Bronchial epithelial cell (primary cell): ENCODE measurements at regions not wholly inside any gene's neighbourhood (a gene's known extent, or its start where the extent isn't known, plus 50 kb on each side); places are given as distances from the start of the nearest gene placed in this dataset.

Source experiments
- DNase-seq: peaks from one replicate; pipeline ENCODE4 v3.0.0-alpha.2; 2010; ENCODE audit warnings: low read depth
- FAIRE-seq: peaks from 2 replicates; lab custom pipeline; 2011; peaks lifted over from hg19 to GRCh38; lab: Jason Lieb, UNC
- H3K27me3 ChIP-seq: 2 replicates; pipeline ENCODE4 v1.5.1; 2011; ENCODE audit warnings: low read length; ENCODE audit not compliant: control insufficient read depth, insufficient read depth
- H3K36me3 ChIP-seq: 2 replicates; pipeline ENCODE4 v1.5.1; 2011; ENCODE audit warnings: low read length; ENCODE audit not compliant: control insufficient read depth, insufficient read depth
- H3K4me3 ChIP-seq: 2 replicates; pipeline ENCODE4 v1.5.1; 2011; ENCODE audit warnings: mild to moderate bottlenecking, low read depth, low read length, control low read depth
- TF ChIP-seq, protein P1 (sequence below): IDR thresholded peaks from 2 replicates; pipeline ENCODE4 v1.5.1; 2011; ENCODE audit warnings: mild to moderate bottlenecking, moderate library complexity, low read length, control low read depth, inconsistent platforms; ENCODE audit not compliant: insufficient read depth, severe bottlenecking

DNA sequence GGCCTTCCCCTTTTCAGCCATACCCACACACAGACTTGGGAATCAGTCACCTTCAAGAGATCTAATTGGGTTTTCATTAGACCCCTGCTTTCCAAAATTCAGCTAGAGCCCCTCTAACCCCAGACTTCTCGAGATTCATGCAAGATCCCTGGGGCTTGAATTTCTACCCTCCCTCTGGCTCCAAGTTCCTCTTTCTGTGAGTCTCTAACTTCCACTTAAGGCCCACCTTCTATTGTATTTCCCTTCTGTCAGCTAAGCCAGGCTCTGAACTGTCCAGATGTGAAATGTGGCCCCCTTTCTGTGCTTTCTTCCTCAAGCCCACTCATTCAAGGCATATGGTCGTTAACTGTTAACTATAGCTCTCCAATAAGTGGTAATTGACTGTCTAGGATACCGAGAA lies 132.2 kb downstream of the ZNF365 start:
- DNase-seq (no peak), FAIRE-seq (no peak)
- no peak overlapping the region for H3K4me3 ChIP-seq
- H3K27me3 ChIP-seq, result no peaks in the 10 kb centered on the region
- TF ChIP-seq, protein P1, sequence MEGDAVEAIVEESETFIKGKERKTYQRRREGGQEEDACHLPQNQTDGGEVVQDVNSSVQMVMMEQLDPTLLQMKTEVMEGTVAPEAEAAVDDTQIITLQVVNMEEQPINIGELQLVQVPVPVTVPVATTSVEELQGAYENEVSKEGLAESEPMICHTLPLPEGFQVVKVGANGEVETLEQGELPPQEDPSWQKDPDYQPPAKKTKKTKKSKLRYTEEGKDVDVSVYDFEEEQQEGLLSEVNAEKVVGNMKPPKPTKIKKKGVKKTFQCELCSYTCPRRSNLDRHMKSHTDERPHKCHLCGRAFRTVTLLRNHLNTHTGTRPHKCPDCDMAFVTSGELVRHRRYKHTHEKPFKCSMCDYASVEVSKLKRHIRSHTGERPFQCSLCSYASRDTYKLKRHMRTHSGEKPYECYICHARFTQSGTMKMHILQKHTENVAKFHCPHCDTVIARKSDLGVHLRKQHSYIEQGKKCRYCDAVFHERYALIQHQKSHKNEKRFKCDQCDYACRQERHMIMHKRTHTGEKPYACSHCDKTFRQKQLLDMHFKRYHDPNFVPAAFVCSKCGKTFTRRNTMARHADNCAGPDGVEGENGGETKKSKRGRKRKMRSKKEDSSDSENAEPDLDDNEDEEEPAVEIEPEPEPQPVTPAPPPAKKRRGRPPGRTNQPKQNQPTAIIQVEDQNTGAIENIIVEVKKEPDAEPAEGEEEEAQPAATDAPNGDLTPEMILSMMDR, result no peak
- H3K36me3 ChIP-seq, result no peaks in the 10 kb centered on the region

DNA sequence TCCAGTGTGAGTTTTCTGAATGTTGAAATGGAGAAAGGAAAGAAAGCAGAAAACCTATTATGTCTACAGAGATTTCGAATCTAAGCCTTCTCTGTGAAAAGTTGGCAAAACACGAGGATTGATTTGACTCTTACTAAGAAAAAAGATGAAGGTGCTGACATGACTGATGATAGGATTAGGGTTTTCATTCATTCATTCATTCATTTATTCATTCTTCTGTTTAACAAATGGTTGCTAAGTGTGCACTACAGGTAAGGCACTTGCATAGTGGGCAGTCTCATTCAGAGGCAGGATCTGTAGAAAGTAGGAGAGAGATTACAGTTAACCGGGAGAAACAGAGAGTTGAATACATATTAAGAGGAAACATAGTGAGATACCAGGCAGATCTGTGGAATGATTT lies 137.1 kb downstream of the ZNF365 start:
- H3K4me3 ChIP-seq, result no peak overlapping the region
- TF ChIP-seq, protein P1, result no peak
- no peak for FAIRE-seq

DNA sequence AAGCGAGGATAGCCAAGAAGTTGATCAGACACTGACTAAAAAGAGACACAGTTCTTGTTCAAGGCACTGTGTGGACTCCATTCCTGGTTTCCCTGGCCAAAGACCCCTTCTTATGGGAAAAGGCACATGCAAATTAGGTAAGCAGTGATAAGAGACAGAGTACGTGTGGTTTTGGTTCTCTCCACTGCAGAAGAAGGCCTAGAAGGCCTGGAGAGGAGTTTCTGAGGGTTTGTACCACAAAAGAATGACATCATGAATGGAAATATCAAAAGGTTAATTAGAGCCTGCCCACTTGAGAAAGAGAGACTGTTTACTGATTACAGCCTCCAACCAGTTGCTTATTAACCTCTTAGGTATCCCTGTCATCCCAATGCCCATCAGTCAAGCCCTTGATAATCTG lies 137.5 kb downstream of the ZNF365 start:
- FAIRE-seq (no peak), DNase-seq (no peak)
- H3K27me3 ChIP-seq, result no peaks in the 10 kb centered on the region
- TF ChIP-seq, protein P1, result no peak
- H3K4me3 ChIP-seq, result no peak overlapping the region
- no peaks in the 10 kb centered on the region for H3K36me3 ChIP-seq

More for the DNA sequence above, 137.1 kb downstream of the ZNF365 start:
- Histone ChIP-seq H3K36me3 (no peaks in the 10 kb centered on the region), H3K27me3 (no peaks in the 10 kb centered on the region)
- no peak for DNase-seq

DNA sequence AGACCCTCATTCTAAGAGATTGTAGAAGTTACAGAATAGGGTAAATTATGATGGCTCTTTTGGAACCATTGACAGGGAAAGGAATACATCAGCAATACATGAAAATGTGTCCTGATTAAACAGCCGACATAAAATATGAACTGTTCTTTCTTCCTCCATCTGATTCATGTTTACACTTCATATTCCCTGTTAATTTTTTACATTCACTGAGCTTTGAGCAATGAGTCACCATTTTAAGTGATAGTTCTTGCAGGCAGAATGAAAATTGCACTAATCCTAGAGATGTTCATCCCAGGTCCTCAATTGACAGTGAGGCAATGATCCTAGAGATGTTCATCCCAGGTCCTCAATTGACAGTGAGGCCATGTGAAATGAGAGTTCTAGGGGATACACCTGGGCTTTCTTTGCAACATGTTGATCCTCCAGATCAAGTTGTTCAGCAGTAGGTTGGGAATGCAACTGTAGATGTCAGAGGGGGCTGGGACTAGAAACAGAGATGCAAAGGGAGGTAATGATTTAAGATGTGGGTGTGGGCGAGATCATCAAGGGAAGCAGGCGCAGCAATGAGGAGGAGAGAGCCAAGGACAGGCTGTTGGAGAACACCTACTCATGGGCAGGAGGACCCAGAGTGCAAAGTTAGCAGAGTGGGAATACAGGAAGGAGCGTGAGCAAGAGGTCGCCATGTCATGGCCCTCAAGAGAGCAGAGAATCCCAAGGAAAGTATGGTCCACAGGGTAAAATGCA lies 138.7 kb downstream of the ZNF365 start:
- Histone ChIP-seq H3K27me3 (no peaks in the 10 kb centered on the region), H3K4me3 (no peak overlapping the region), H3K36me3 (no peaks in the 10 kb centered on the region)
- FAIRE-seq (no peak), DNase-seq (peak; percentile 81)
- TF ChIP-seq, protein P1, result no peak

DNA sequence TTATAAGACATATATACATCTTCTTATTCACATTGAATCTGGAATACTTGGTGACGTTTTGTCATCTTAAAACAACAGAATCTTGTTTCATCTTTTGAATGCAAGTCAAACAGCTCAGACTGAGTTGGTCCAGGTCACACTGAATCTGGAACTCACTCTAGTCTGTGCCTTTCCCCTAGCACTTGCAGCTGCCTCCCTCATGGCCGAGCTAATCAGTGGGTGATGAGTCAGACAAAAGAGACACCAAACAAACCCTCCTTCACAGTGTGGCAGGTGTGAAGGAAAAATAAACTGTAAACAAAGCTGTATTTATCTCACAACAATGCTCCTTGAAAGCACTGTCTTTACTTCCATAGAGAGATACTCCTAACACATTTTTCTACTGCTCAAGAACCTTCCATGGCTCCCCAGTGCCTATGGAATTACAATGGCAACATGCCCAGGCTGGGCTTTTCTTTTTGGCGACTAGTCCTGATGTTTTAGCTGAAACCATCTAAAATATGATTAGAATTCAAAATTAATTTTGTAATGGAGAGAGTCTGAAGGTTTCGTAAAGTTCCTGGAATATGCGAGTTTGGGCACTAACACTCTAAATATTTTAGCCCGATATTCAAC lies 140.0 kb downstream of the ZNF365 start:
- H3K4me3 ChIP-seq, result no peak overlapping the region
- TF ChIP-seq, protein P1, result no peak
- DNase-seq (no peak), FAIRE-seq (no peak)
- H3K27me3 ChIP-seq, result no peaks in the 10 kb centered on the region
- H3K36me3 ChIP-seq, result no peaks in the 10 kb centered on the region

DNA sequence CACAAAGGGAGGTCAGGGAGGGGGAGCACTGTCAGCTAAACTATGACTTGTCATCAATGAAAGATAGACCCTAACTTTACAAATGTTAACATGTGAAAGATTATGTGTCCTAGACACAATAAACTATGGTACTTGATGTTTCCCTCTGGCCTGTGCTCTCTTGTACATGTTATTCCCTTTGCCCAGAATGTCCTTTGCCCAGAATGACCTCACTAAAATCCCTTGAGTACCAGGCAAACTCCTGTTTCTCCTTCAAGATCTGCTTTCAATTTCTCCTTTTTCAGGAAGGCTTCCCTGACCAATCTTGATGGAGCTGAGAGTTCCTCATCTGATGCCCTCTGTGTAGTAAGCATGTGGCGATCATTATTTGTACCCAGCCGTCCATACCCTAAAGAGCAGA lies 143.1 kb downstream of the ZNF365 start:
- FAIRE-seq, result no peak
- Histone ChIP-seq H3K27me3 (no peaks in the 10 kb centered on the region), H3K4me3 (no peak overlapping the region), H3K36me3 (no peaks in the 10 kb centered on the region)
- TF ChIP-seq, protein P1, result no peak
- no peak for DNase-seq
